Body of pancreas (tissue), 4 donors: ENCODE measurements at regions not wholly inside any gene's neighbourhood (a gene's known extent, or its start where the extent isn't known, plus 50 kb on each side); places are given as distances from the start of the nearest gene placed in this dataset.
"Not testable (repeated sequence)": the region's sequence is repeated elsewhere in the genome, so short reads cannot be mapped to it uniquely, and the experiment has no call there.

Experiments used
- ATAC-seq: fragments of 150-250 bp; one replicate; pipeline ENCODE4 v1.9.1; 2016
- DNase-seq, 4 donors: peaks; one replicate each; pipeline ENCODE4 v3.0.0-alpha.2; 2019
- H3K27ac ChIP-seq, 4 donors: fragments of 200-600 bp; sonication (generic); 1 replicate in 3 of 4; 2 replicates in 1 of 4; pipeline versions ENCODE4 v1.5.1 to v1.6.1; 2016 to 2019; ENCODE audit warnings: mild to moderate bottlenecking in 1 of 4, mixed read lengths in 1 of 4, moderate library complexity in 1 of 4
- H3K27me3 ChIP-seq, 2 donors: fragments of 200-600 bp; sonication (generic); one replicate each; pipeline ENCODE4 v1.6.0; 2016; ENCODE audit warnings: mild to moderate bottlenecking in 1 of 2
- H3K36me3 ChIP-seq, 2 donors: fragments of 200-600 bp; sonication (generic); replicated peaks in 1 of 2; 2 replicates each; pipeline ENCODE4 v1.5.1; 2016; ENCODE audit warnings: low read depth in 2 of 2; ENCODE audit not compliant: insufficient read depth in 1 of 2
- H3K4me1 ChIP-seq: fragments of 200-600 bp; sonication (generic); one replicate; pipeline ENCODE4 v1.6.0; 2016
- H3K4me3 ChIP-seq, 2 donors: fragments of 200-600 bp; sonication (generic); 1 replicate in 1 of 2; 2 replicates in 1 of 2; pipeline ENCODE4 v1.5.1; 2016 to 2019
- H3K9me3 ChIP-seq, 3 donors: fragments of 200-600 bp; sonication (generic); 1 replicate in 2 of 3; 2 replicates in 1 of 3; pipeline ENCODE4 v1.5.1; 2016
- POLR2A ChIP-seq, 3 donors: fragments of 450-650 bp; IDR thresholded peaks; one replicate each; pipeline ENCODE4 v1.6.1; 2016; ENCODE audit warnings: antibody characterized with exemption in 3 of 3, mild to moderate bottlenecking in 2 of 3
- WGBS, 2 donors: methylation state at CpG; one replicate each; pipeline ENCODE4 v1.1.5; 2017; 5-methylcytosine and 5-hydroxymethylcytosine counted together
- intact Hi-C: fragments of 100-400 bp; cut with DNase I; formaldehyde crosslinking; loops from one replicate; pipeline ENCODE4 v1.15.1; 2023
- TF ChIP-seq, protein P1 (sequence below), 7 experiments: fragments of 450-650 bp in 4 of 7; fragments of 200-600 bp in 3 of 7; sonication (generic) in 3 of 7; IDR thresholded peaks; one replicate each; pipeline ENCODE4 v1.5.1; 2016 to 2019; ENCODE audit warnings: antibody characterized with exemption in 7 of 7

- no peak overlapping the region for H3K27ac ChIP-seq
- intact Hi-C loops = no loop called here
- H3K4me1 ChIP-seq = no peaks in the 10 kb centered on the region
- H3K9me3 ChIP-seq = no peaks in the 10 kb centered on the region
- ATAC-seq (no peak), DNase-seq (no peak)
- H3K36me3 ChIP-seq = no peaks in the 10 kb centered on the region
- TF ChIP-seq, protein P1, sequence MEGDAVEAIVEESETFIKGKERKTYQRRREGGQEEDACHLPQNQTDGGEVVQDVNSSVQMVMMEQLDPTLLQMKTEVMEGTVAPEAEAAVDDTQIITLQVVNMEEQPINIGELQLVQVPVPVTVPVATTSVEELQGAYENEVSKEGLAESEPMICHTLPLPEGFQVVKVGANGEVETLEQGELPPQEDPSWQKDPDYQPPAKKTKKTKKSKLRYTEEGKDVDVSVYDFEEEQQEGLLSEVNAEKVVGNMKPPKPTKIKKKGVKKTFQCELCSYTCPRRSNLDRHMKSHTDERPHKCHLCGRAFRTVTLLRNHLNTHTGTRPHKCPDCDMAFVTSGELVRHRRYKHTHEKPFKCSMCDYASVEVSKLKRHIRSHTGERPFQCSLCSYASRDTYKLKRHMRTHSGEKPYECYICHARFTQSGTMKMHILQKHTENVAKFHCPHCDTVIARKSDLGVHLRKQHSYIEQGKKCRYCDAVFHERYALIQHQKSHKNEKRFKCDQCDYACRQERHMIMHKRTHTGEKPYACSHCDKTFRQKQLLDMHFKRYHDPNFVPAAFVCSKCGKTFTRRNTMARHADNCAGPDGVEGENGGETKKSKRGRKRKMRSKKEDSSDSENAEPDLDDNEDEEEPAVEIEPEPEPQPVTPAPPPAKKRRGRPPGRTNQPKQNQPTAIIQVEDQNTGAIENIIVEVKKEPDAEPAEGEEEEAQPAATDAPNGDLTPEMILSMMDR (IDR thresholded peaks at IDR 0.05) = no peak
- TF ChIP-seq POLR2A (IDR thresholded peaks at IDR 0.05) = no peak
- 5 to 10% methylated on average over 2 of the region's 2 CpGs for WGBS, 2 donors
- H3K4me3 ChIP-seq = no peak overlapping the region
- H3K27me3 ChIP-seq = no peaks in the 10 kb centered on the region
Measured at GRCh38 chr4:117900832-117901231, 133.5 kb upstream of the NDST3 start.

- H3K27me3 ChIP-seq = no peaks in the 10 kb centered on the region
- no peaks in the 10 kb centered on the region for H3K4me1 ChIP-seq
- no peak overlapping the region for H3K4me3 ChIP-seq
- ATAC-seq (no peak), DNase-seq (no peak)
- intact Hi-C loops = no loop called here
- no peaks in the 10 kb centered on the region for H3K36me3 ChIP-seq
- no peak for TF ChIP-seq POLR2A (IDR thresholded peaks at IDR 0.05)
- TF ChIP-seq, protein P1 (IDR thresholded peaks at IDR 0.05) = no peak
- peaks cover 0 to under 1% (median 0%) of the 10 kb centered on the region in 3 donors for H3K9me3 ChIP-seq
- no peak overlapping the region for H3K27ac ChIP-seq
- 61 to 81% methylated on average over 1 of the region's 1 CpG for WGBS, 2 donors
Measured at GRCh38 chr4:117907646-117908045, 126.6 kb upstream of the NDST3 start.

DNA sequence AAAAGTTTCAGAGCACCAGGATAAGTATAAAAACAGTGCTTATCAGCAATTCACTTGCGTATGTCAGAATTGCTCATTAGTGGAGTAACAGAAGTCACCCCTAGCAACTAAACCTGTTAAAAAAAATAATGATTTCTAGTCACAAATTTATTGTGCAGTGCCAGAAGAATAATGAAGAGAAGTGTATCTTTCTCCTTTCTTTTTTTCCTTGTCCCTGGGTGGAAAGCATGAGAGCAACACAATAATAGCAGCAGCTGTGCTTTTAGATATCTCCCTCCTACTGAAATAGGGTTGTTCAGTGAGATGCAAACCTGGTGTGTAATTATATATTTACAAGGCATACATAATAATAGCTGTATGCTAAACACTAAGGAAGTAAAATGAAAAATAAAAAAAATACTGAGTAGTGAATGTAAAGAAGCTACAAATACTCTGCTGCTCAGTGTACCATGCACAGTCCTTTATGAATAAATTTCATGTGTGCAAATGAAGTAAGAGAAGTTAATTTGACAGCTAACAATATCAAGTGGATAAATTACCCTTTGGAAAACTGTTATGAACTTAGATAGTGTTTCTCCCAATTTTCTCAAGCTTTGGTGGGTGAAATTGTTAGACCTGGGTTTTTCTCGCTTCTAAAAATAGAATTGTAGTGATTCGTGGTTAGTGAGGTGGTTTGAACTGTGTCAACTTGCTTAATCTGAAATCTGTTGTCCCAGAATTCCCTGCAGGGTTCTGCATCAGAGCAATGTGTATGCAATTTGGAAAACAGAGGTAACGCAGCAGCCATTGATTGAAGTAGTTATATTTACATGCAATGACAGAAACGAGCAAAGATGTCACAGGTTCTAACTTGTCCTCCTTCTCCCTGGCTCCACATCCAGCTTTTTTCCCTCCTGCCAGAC, 125.7 kb upstream of the NDST3 start:
- no peak for TF ChIP-seq POLR2A (IDR thresholded peaks at IDR 0.05)
- TF ChIP-seq, protein P1 (IDR thresholded peaks at IDR 0.05) = no peak
- ATAC-seq (no peak), DNase-seq (no peak)
- Histone ChIP-seq H3K36me3 (no peaks in the 10 kb centered on the region), H3K27ac (no peak overlapping the region), H3K4me3 (no peak overlapping the region), H3K9me3 (peaks cover 0 to 4% (median 0%) of the 10 kb centered on the region in 3 donors), H3K27me3 (no peaks in the 10 kb centered on the region), H3K4me1 (no peaks in the 10 kb centered on the region)
- intact Hi-C loops = no loop called here
- WGBS, 2 donors = 26 to 28% methylated on average over 5 of the region's 5 CpGs

DNA sequence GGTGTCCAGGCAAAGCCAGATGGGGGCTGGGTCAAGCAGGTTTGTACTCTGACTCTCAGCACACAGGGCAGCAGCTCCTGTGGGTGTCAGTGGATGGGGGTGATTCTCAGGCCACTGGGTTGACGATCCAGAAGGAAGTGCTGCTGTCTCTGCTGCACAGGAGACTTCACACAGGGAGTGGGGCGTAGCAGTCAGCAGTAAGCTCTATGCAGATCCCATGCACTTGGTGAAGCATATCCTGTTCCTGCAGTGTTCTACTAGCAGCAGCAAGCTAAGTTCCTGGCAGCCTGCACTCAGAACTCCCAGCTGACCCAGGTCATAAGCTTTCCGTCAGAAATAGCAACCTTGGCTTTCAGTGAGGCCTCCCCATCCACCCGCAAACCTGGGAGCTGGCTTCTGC, 117.6 kb upstream of the NDST3 start:
- WGBS, 2 donors = 65 to 87% methylated on average over 4 of the region's 4 CpGs
- H3K9me3 ChIP-seq = peaks cover 0 to 4% (median 0%) of the 10 kb centered on the region in 3 donors
- no peak overlapping the region for H3K4me3 ChIP-seq
- no peak overlapping the region for H3K27ac ChIP-seq
- intact Hi-C loops = no loop called here
- H3K4me1 ChIP-seq = no peaks in the 10 kb centered on the region
- no peaks in the 10 kb centered on the region for H3K27me3 ChIP-seq
- DNase-seq = no peak
- H3K36me3 ChIP-seq = no peaks in the 10 kb centered on the region
- TF ChIP-seq, protein P1 (IDR thresholded peaks at IDR 0.05) = no peak
- TF ChIP-seq POLR2A (IDR thresholded peaks at IDR 0.05) = no peak
- ATAC-seq = no peak

DNA sequence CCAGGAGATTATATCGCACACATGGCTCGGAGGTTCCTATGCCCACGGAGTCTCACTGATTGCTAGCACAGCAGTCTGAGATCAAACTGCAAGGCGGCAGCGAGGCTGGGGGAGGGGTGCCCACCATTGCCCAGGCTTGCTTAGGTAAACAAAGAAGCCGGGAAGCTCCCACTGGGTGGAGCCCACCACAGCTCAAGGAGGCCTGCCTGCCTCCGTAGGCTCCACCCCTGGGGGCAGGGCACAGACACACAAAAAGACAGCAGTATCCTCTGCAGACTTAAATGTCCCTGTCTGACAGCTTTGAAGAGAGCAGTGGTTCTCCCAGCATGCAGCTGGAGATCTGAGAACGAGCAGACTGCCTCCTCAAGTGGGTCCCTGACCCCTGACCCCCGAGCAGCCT, 112.0 kb upstream of the NDST3 start:
- H3K4me1 ChIP-seq, ATAC-seq, intact Hi-C loops, H3K27me3 ChIP-seq, H3K4me3 ChIP-seq, H3K27ac ChIP-seq, H3K9me3 ChIP-seq, DNase-seq, H3K36me3 ChIP-seq: not testable (repeated sequence)
- 60 to 71% methylated on average over 6 to 9 of the region's 9 CpGs for whole genome bisulfite sequencing, 2 donors

- WGBS, 2 donors = 69 to 85% methylated on average over 2 of the region's 2 CpGs
- H3K27ac ChIP-seq, H3K36me3 ChIP-seq, H3K9me3 ChIP-seq, DNase-seq, intact Hi-C loops, H3K27me3 ChIP-seq, ATAC-seq, H3K4me1 ChIP-seq, H3K4me3 ChIP-seq: not testable (repeated sequence)
Measured at GRCh38 chr4:117927823-117928222, 106.5 kb upstream of the NDST3 start.
